Endothelial cell of umbilical vein (primary cell): ENCODE measurements at regions not wholly inside any gene's neighbourhood (a gene's known extent, or its start where the extent isn't known, plus 50 kb on each side); places are given as distances from the start of the nearest gene placed in this dataset.

Experiments used
- BruUV-seq: library from RNA; stranded (reverse); fragments of 400-500 nt; replicated peaks from 2 replicates; lab custom pipeline; 2021; lab: Mats Ljungman, UMichigan
- CTCF ChIA-PET: fragments of 300-600, 350-600 bp; sonication (Branson Sonifier 250); formaldehyde crosslinking; loops from one replicate; lab custom pipeline; 2021; ENCODE audit warnings: antibody characterized with exemption, inconsistent platforms; lab: Charles Lee
- POLR2A ChIA-PET: fragments of 300-600, 350-600 bp; sonication (Branson Sonifier 250); formaldehyde crosslinking; loops from one replicate; lab custom pipeline; 2021; ENCODE audit warnings: antibody characterized with exemption, inconsistent platforms; lab: Charles Lee
- DNase-seq: peaks from one replicate; pipeline ENCODE4 v3.0.0-alpha.2; 2011; ENCODE audit warnings: low read depth, low spot score
- FAIRE-seq: peaks from 2 replicates; lab custom pipeline; 2011; peaks lifted over from hg19 to GRCh38; lab: Jason Lieb, UNC
- H2AFZ ChIP-seq: 2 replicates; pipeline ENCODE4 v1.6.0; 2012; ENCODE audit warnings: low read depth, low read length, control low read depth, inconsistent platforms
- H3K27ac ChIP-seq: 2 replicates; pipeline ENCODE4 v1.5.1; 2011; ENCODE audit warnings: low read depth, mild to moderate bottlenecking, control low read depth, low read length, moderate library complexity; ENCODE audit not compliant: insufficient read depth
- H3K27me3 ChIP-seq, 2 experiments: 2 replicates each; pipeline versions ENCODE4 v1.6.0 to v1.6.1; 2011; ENCODE audit warnings: low read length in 2 of 2, mixed read lengths in 1 of 2; ENCODE audit not compliant: control insufficient read depth in 2 of 2, insufficient read depth in 2 of 2
- H3K36me3 ChIP-seq, 2 experiments: 2 replicates in 1 of 2; 3 replicates in 1 of 2; pipeline ENCODE4 v1.5.1; 2011; ENCODE audit warnings: low read length in 2 of 2, mild to moderate bottlenecking in 1 of 2, moderate library complexity in 1 of 2; ENCODE audit not compliant: control insufficient read depth in 2 of 2, insufficient read depth in 2 of 2; ENCODE audit errors: extremely low read depth in 1 of 2
- H3K4me1 ChIP-seq: 3 replicates; pipeline ENCODE4 v1.5.1; 2011; ENCODE audit warnings: mild to moderate bottlenecking, low read length; ENCODE audit not compliant: control insufficient read depth, insufficient read depth; ENCODE audit errors: extremely low read depth
- H3K4me2 ChIP-seq: 2 replicates; pipeline ENCODE4 v1.6.1; 2011; ENCODE audit warnings: low read length, control low read depth, mixed read lengths; ENCODE audit not compliant: insufficient read depth
- H3K4me3 ChIP-seq, 3 experiments: fragments of 200-600 bp in 1 of 3; sonication (generic), shearing (Covaris generic) in 1 of 3; replicated peaks in 1 of 3; 2 replicates each; pipeline ENCODE4 v1.5.1; 2011 to 2016; ENCODE audit warnings: control low read depth in 3 of 3, low read length in 3 of 3, mild to moderate bottlenecking in 2 of 3, inconsistent platforms in 1 of 3, low read depth in 1 of 3, moderate library complexity in 1 of 3; ENCODE audit not compliant: insufficient read depth in 1 of 3
- H3K79me2 ChIP-seq: 2 replicates; pipeline ENCODE4 v1.6.0; 2012; ENCODE audit warnings: low read length, inconsistent platforms; ENCODE audit not compliant: control insufficient read depth, insufficient read depth
- H3K9ac ChIP-seq: replicated peaks from 2 replicates; pipeline ENCODE3; 2011; ENCODE audit warnings: low read length, control low read depth; ENCODE audit not compliant: insufficient read depth; ENCODE audit errors: extremely low read depth
- H3K9me1 ChIP-seq: replicated peaks from 3 replicates; pipeline ENCODE4 v1.6.0; 2011; ENCODE audit warnings: mild to moderate bottlenecking, low read length; ENCODE audit not compliant: control insufficient read depth, insufficient read depth; ENCODE audit errors: extremely low read depth
- H3K9me3 ChIP-seq: replicated peaks from 2 replicates; pipeline ENCODE4 v1.5.1; 2012; ENCODE audit warnings: low read length, inconsistent platforms; ENCODE audit not compliant: control insufficient read depth, insufficient read depth
- H4K20me1 ChIP-seq: replicated peaks from 2 replicates; pipeline ENCODE3; 2011; ENCODE audit warnings: mild to moderate bottlenecking, low read length; ENCODE audit not compliant: control insufficient read depth, insufficient read depth; ENCODE audit errors: extremely low read depth
- FOS ChIP-seq: IDR thresholded peaks from 2 replicates; pipeline ENCODE4 v1.6.1; 2011; ENCODE audit warnings: mild to moderate bottlenecking, low read length, moderate library complexity, borderline replicate concordance; ENCODE audit not compliant: insufficient read depth
- GATA2 ChIP-seq: IDR thresholded peaks from 2 replicates; pipeline ENCODE4 v1.7.0; 2011; ENCODE audit warnings: low read depth, mild to moderate bottlenecking, moderate library complexity, mixed read lengths, low read length; ENCODE audit not compliant: insufficient read length, insufficient read depth
- MYC ChIP-seq: IDR thresholded peaks from one replicate; pipeline ENCODE4 v1.6.1; 2011; ENCODE audit warnings: mild to moderate bottlenecking, low read depth, low read length
- dilution Hi-C: fragments of 300-500 bp; cut with MboI; formaldehyde crosslinking; loops from one replicate; pipeline ENCODE4 v1.15.0; 2019; ENCODE audit warnings: low sequenced_read_pairs; ENCODE audit not compliant: extremely low pct_ligation_motif_present
- intact Hi-C: fragments of 100-400 bp; cut with micrococcal nuclease; formaldehyde crosslinking; loops from one replicate; pipeline ENCODE4 v1.10.0; 2022
- TF ChIP-seq, protein P1 (sequence below), 2 donors: IDR thresholded peaks; 1 replicate in 1 of 2; 2 replicates in 1 of 2; pipeline ENCODE4 v1.5.1; 2011; ENCODE audit warnings: low read length in 2 of 2, mild to moderate bottlenecking in 2 of 2, moderate library complexity in 2 of 2, control low read depth in 1 of 2, inconsistent platforms in 1 of 2, low read depth in 1 of 2; ENCODE audit not compliant: insufficient read depth in 1 of 2; ENCODE audit errors: extremely low read depth in 1 of 2

GRCh38 chr3:150183678-150184425 is 213.2 kb upstream of the PFN2 start:
- peaks cover 0 to 6% of the 10 kb centered on the region in 2 experiments for H3K27me3 ChIP-seq
- FAIRE-seq (peak; percentile 97), DNase-seq (peak; percentile 80)
- H3K9ac ChIP-seq = peak overlapping the region; percentile 51
- H3K79me2 ChIP-seq = no peaks in the 10 kb centered on the region
- intact Hi-C loops = loop anchor here (1.0 kb wide), 4 partner anchors 213 to 304 kb away; no protein-coding TSS in a partner anchor
- no peaks in the 10 kb centered on the region for H3K9me3 ChIP-seq
- no peaks in the 10 kb centered on the region for H3K36me3 ChIP-seq
- POLR2A ChIA-PET = no interaction called here
- H4K20me1 ChIP-seq = no peaks in the 10 kb centered on the region
- peak overlapping the region; percentile 87 for H2AFZ ChIP-seq
- TF ChIP-seq GATA2 (no peak), FOS (peak; percentile 7)
- TF ChIP-seq, protein P1, sequence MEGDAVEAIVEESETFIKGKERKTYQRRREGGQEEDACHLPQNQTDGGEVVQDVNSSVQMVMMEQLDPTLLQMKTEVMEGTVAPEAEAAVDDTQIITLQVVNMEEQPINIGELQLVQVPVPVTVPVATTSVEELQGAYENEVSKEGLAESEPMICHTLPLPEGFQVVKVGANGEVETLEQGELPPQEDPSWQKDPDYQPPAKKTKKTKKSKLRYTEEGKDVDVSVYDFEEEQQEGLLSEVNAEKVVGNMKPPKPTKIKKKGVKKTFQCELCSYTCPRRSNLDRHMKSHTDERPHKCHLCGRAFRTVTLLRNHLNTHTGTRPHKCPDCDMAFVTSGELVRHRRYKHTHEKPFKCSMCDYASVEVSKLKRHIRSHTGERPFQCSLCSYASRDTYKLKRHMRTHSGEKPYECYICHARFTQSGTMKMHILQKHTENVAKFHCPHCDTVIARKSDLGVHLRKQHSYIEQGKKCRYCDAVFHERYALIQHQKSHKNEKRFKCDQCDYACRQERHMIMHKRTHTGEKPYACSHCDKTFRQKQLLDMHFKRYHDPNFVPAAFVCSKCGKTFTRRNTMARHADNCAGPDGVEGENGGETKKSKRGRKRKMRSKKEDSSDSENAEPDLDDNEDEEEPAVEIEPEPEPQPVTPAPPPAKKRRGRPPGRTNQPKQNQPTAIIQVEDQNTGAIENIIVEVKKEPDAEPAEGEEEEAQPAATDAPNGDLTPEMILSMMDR (IDR thresholded peaks at IDR 0.05; ENCODE audit: extremely low read depth in 1 of 2, insufficient read depth in 1 of 2, low read depth in 1 of 2, low read length in 2 of 2) = peak; percentile 63 to 65
- H3K9me1 ChIP-seq = no peaks in the 10 kb centered on the region
- peak overlapping the region; percentile 8 to 51 (median 31) for H3K4me3 ChIP-seq
- CTCF ChIA-PET = interaction anchor here (0.6 to 3.2 kb wide), 61 partner anchors 9 to 1228 kb away, joined by 3 to 87 read pairs (median 4); partner anchors contain the start of genes PFN2 and SELENOT
- H3K4me1 ChIP-seq = peaks cover 16% of the 10 kb centered on the region
- TSS peak; percentile 54 for BruUV-seq
- dilution Hi-C loops = no loop called here
- peak overlapping the region; percentile 18 for H3K27ac ChIP-seq
- peak overlapping the region; percentile 95 for H3K4me2 ChIP-seq

- ChIA-PET POLR2A (no interaction called here), CTCF (interaction anchor here (1.0 kb wide), 1 partner anchor 213 kb away, joined by 3 read pairs; no protein-coding TSS in a partner anchor)
- no peak for FAIRE-seq
Measured at GRCh38 chr3:150180334-150180733, 209.6 kb upstream of the PFN2 start.

More at GRCh38 chr3:150180334-150180733, 209.6 kb upstream of the PFN2 start:
- peaks cover 16% of the 10 kb centered on the region for H3K4me1 ChIP-seq
- no peaks in the 10 kb centered on the region for H3K9me3 ChIP-seq
- H3K9me1 ChIP-seq = no peaks in the 10 kb centered on the region
- no peak overlapping the region for H3K4me3 ChIP-seq
- no peaks in the 10 kb centered on the region for H3K36me3 ChIP-seq
- intact Hi-C loops = no loop called here
- H2AFZ ChIP-seq = no peak overlapping the region
- H3K9ac ChIP-seq = no peak overlapping the region
- no peak for TF ChIP-seq MYC
- H3K27me3 ChIP-seq = peaks cover 3 to 13% of the 10 kb centered on the region in 2 experiments
- H4K20me1 ChIP-seq = no peaks in the 10 kb centered on the region
- peak; percentile 38 for DNase-seq
- H3K4me2 ChIP-seq = no peak overlapping the region
- no peak overlapping the region for H3K27ac ChIP-seq
- BruUV-seq = no TSS peak
- dilution Hi-C loops = no loop called here
- H3K79me2 ChIP-seq = no peaks in the 10 kb centered on the region
